Adipocyte (in vitro differentiated cells): ENCODE measurements at regions not wholly inside any gene's neighbourhood (a gene's known extent, or its start where the extent isn't known, plus 50 kb on each side); places are given as distances from the start of the nearest gene placed in this dataset.

Source experiments
- DNase-seq: peaks from one replicate; pipeline ENCODE4 v3.0.0-alpha.2; 2015; ENCODE audit warnings: low read depth
- H3K27me3 ChIP-seq: replicated peaks from 2 replicates; pipeline ENCODE4 v1.7.0; 2013; ENCODE audit warnings: mild to moderate bottlenecking, low read length, moderate library complexity; ENCODE audit not compliant: control insufficient read depth, insufficient read depth
- H3K36me3 ChIP-seq: 2 replicates; pipeline ENCODE4 v1.7.0; 2013; ENCODE audit warnings: low read length, mild to moderate bottlenecking, moderate library complexity; ENCODE audit not compliant: control insufficient read depth, insufficient read depth, severe bottlenecking
- H3K4me1 ChIP-seq: 2 replicates; pipeline ENCODE4 v1.7.0; 2013; ENCODE audit warnings: mild to moderate bottlenecking, low read length, moderate library complexity; ENCODE audit not compliant: control insufficient read depth, insufficient read depth
- H3K4me3 ChIP-seq: 2 replicates; pipeline ENCODE4 v1.7.0; 2013; ENCODE audit warnings: mild to moderate bottlenecking, low read length, moderate library complexity
- H3K9ac ChIP-seq: 2 replicates; pipeline ENCODE4 v1.7.0; 2013; ENCODE audit warnings: mild to moderate bottlenecking, low read length, moderate library complexity
- H3K9me3 ChIP-seq: 2 replicates; pipeline ENCODE4 v1.7.0; 2013; ENCODE audit warnings: mild to moderate bottlenecking, low read length, moderate library complexity; ENCODE audit not compliant: control insufficient read depth

- no peak overlapping the region for H3K9ac ChIP-seq
- H3K4me3 ChIP-seq: no peak overlapping the region
- H3K4me1 ChIP-seq: peaks cover 14% of the 10 kb centered on the region
- H3K9me3 ChIP-seq: no peaks in the 10 kb centered on the region
- DNase-seq: no peak
- H3K36me3 ChIP-seq: no peaks in the 10 kb centered on the region
- no peaks in the 10 kb centered on the region for H3K27me3 ChIP-seq
Observed at GRCh38 chr5:88396000-88396535, 127.4 kb upstream of the TMEM161B start.

GRCh38 chr5:88395264-88395663 is 126.6 kb upstream of the TMEM161B start:
- Histone ChIP-seq H3K36me3 (no peaks in the 10 kb centered on the region), H3K27me3 (no peaks in the 10 kb centered on the region), H3K4me3 (no peak overlapping the region), H3K4me1 (peaks cover 17% of the 10 kb centered on the region), H3K9ac (no peak overlapping the region), H3K9me3 (no peaks in the 10 kb centered on the region)
- DNase-seq: no peak

- Histone ChIP-seq H3K9me3 (no peaks in the 10 kb centered on the region), H3K27me3 (no peaks in the 10 kb centered on the region), H3K4me3 (peak overlapping the region; percentile 21), H3K9ac (no peak overlapping the region), H3K36me3 (no peaks in the 10 kb centered on the region), H3K4me1 (peaks cover 23% of the 10 kb centered on the region)
- DNase-seq: no peak
Observed at GRCh38 chr5:88394536-88395175, 126.0 kb upstream of the TMEM161B start.

- Histone ChIP-seq H3K4me1 (peaks cover 30% of the 10 kb centered on the region), H3K9me3 (no peaks in the 10 kb centered on the region), H3K4me3 (no peak overlapping the region), H3K36me3 (no peaks in the 10 kb centered on the region), H3K27me3 (no peaks in the 10 kb centered on the region), H3K9ac (no peak overlapping the region)
- no peak for DNase-seq
Observed at GRCh38 chr5:88393716-88394535, 125.3 kb upstream of the TMEM161B start.

GRCh38 chr5:88393042-88393441 is 124.4 kb upstream of the TMEM161B start:
- no peak overlapping the region for H3K4me3 ChIP-seq
- H3K36me3 ChIP-seq: no peaks in the 10 kb centered on the region
- peaks cover 31% of the 10 kb centered on the region for H3K4me1 ChIP-seq
- H3K9me3 ChIP-seq: no peaks in the 10 kb centered on the region
- H3K27me3 ChIP-seq: no peaks in the 10 kb centered on the region
- no peak overlapping the region for H3K9ac ChIP-seq
- DNase-seq: no peak

GRCh38 chr5:88391991-88392390 is 123.3 kb upstream of the TMEM161B start:
- H3K27me3 ChIP-seq: no peaks in the 10 kb centered on the region
- DNase-seq: no peak

GRCh38 chr5:88391116-88391515 is 122.5 kb upstream of the TMEM161B start:
- no peaks in the 10 kb centered on the region for H3K9me3 ChIP-seq
- H3K4me1 ChIP-seq: peaks cover 26% of the 10 kb centered on the region
- no peak overlapping the region for H3K9ac ChIP-seq
- H3K36me3 ChIP-seq: no peaks in the 10 kb centered on the region
- H3K27me3 ChIP-seq: no peaks in the 10 kb centered on the region
- no peak overlapping the region for H3K4me3 ChIP-seq
- no peak for DNase-seq

More at GRCh38 chr5:88391991-88392390, 123.3 kb upstream of the TMEM161B start:
- Histone ChIP-seq H3K4me3 (no peak overlapping the region), H3K9me3 (no peaks in the 10 kb centered on the region), H3K4me1 (peaks cover 26% of the 10 kb centered on the region), H3K36me3 (no peaks in the 10 kb centered on the region), H3K9ac (no peak overlapping the region)

GRCh38 chr5:88390481-88390880 is 121.8 kb upstream of the TMEM161B start:
- Histone ChIP-seq H3K4me1 (peaks cover 26% of the 10 kb centered on the region), H3K27me3 (no peaks in the 10 kb centered on the region)

GRCh38 chr5:88390096-88390441 is 121.4 kb upstream of the TMEM161B start:
- Histone ChIP-seq H3K9ac (no peak overlapping the region), H3K9me3 (no peaks in the 10 kb centered on the region), H3K4me1 (peaks cover 24% of the 10 kb centered on the region), H3K4me3 (no peak overlapping the region), H3K36me3 (no peaks in the 10 kb centered on the region), H3K27me3 (no peaks in the 10 kb centered on the region)
- no peak for DNase-seq

More at GRCh38 chr5:88390481-88390880, 121.8 kb upstream of the TMEM161B start:
- H3K9me3 ChIP-seq: no peaks in the 10 kb centered on the region
- no peak overlapping the region for H3K9ac ChIP-seq
- no peaks in the 10 kb centered on the region for H3K36me3 ChIP-seq
- DNase-seq: no peak
- H3K4me3 ChIP-seq: no peak overlapping the region

- no peak for DNase-seq
- Histone ChIP-seq H3K9ac (no peak overlapping the region), H3K4me1 (peaks cover 19% of the 10 kb centered on the region), H3K9me3 (no peaks in the 10 kb centered on the region), H3K36me3 (no peaks in the 10 kb centered on the region), H3K27me3 (no peaks in the 10 kb centered on the region), H3K4me3 (no peak overlapping the region)
Observed at GRCh38 chr5:88389338-88390095, 120.9 kb upstream of the TMEM161B start.
